ENCODE measurements at regions not wholly inside any gene's neighbourhood (a gene's known extent, or its start where the extent isn't known, plus 50 kb on each side); places are given as distances from the start of the nearest gene placed in this dataset.

DNA sequence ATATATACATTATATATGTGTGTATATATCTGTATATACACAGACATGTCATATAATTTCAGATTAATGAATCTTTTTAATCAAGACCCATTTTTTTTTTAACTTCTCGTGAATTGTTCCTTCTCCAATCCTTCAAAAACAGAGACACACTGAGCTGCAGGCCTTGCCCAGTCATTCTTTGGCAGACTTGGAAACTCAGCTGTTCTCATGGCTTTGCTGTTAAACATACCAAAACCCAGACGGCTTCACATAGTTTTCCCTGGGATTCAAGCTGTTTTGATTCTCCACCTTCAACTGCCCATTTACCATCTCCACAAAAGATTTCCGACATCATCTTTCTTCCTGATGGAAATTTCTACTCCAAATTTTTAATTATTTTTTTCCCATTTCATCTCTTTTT is 148.7 kb downstream of the KCNJ2 start:
- Histone ChIP-seq H2AFZ (ENCODE audit: low read length) (no peak overlapping the region), H3K9ac (ENCODE audit: low read depth, low read length, poor library complexity, severe bottlenecking) (no peak overlapping the region), H3K36me3 (ENCODE audit: insufficient read depth, low read length) (no peaks in the 10 kb centered on the region), H3K4me2 (ENCODE audit: low read depth, low read length, poor library complexity, severe bottlenecking) (no peak overlapping the region), H3K27me3 (ENCODE audit: insufficient read depth, low read length, poor library complexity, severe bottlenecking) (no peaks in the 10 kb centered on the region), H3K4me1 (ENCODE audit: insufficient read depth, low read length, poor library complexity, severe bottlenecking) (no peaks in the 10 kb centered on the region), H3K9me3 (ENCODE audit: insufficient read depth, low read depth, low read length) (no peaks in the 10 kb centered on the region), H4K20me1 (ENCODE audit: insufficient read depth, low read length, poor library complexity, severe bottlenecking) (no peaks in the 10 kb centered on the region), H3K79me2 (ENCODE audit: insufficient read depth, low read length) (no peaks in the 10 kb centered on the region), H3K9me2 (replicated peaks; ENCODE audit: low read depth, low read length) (no peaks in the 10 kb centered on the region), H3K4me3 (ENCODE audit: low read length, poor library complexity, severe bottlenecking) (no peak overlapping the region), H3F3A (ENCODE audit: low read depth) (no peaks in the 10 kb centered on the region)
- TF ChIP-seq CTCF (conservative IDR thresholded peaks at IDR 0.05; ENCODE audit: low read length) (no peak), EZH2phosphoT487 (IDR thresholded peaks at IDR 0.05; ENCODE audit: borderline replicate concordance) (no peak)

DNA sequence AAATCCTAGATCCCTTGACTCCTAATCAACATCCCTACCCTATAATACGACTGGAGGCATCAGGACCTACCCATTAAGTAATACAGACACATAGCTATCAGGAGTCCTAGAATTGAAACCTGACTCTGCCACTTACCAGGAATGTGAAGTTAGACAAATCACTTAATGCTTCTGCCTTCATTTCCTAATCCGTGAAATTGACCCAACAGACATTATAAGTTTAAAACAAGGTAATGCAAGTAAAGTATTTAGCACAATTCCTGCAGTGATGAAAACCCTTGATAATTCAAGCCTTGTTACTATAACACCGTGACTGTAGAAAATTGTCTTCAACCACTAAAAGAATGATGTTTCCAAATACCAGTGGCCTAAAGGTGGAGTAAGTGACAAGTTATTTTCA is 150.2 kb downstream of the KCNJ2 start:
- Histone ChIP-seq H3K9me3 (ENCODE audit: insufficient read depth, low read depth, low read length) (no peaks in the 10 kb centered on the region), H3K9me2 (replicated peaks; ENCODE audit: low read depth, low read length) (no peaks in the 10 kb centered on the region), H3K9ac (ENCODE audit: low read depth, low read length, poor library complexity, severe bottlenecking) (no peak overlapping the region), H3K4me3 (ENCODE audit: low read length, poor library complexity, severe bottlenecking) (no peak overlapping the region), H3F3A (ENCODE audit: low read depth) (no peaks in the 10 kb centered on the region), H2AFZ (ENCODE audit: low read length) (no peak overlapping the region), H3K79me2 (ENCODE audit: insufficient read depth, low read length) (no peaks in the 10 kb centered on the region), H3K4me1 (ENCODE audit: insufficient read depth, low read length, poor library complexity, severe bottlenecking) (no peaks in the 10 kb centered on the region), H4K20me1 (ENCODE audit: insufficient read depth, low read length, poor library complexity, severe bottlenecking) (no peaks in the 10 kb centered on the region), H3K27me3 (ENCODE audit: insufficient read depth, low read length, poor library complexity, severe bottlenecking) (no peaks in the 10 kb centered on the region), H3K4me2 (ENCODE audit: low read depth, low read length, poor library complexity, severe bottlenecking) (no peak overlapping the region), H3K36me3 (ENCODE audit: insufficient read depth, low read length) (no peaks in the 10 kb centered on the region)
- TF ChIP-seq CTCF (conservative IDR thresholded peaks at IDR 0.05; ENCODE audit: low read length): no peak
- TF ChIP-seq EZH2phosphoT487 (IDR thresholded peaks at IDR 0.05; ENCODE audit: borderline replicate concordance): no peak

- H3K4me1 ChIP-seq (ENCODE audit: insufficient read depth, low read length, poor library complexity, severe bottlenecking): no peaks in the 10 kb centered on the region
- H2AFZ ChIP-seq (ENCODE audit: low read length): no peak overlapping the region
- no peak overlapping the region for H3K4me3 ChIP-seq (ENCODE audit: low read length, poor library complexity, severe bottlenecking)
- no peaks in the 10 kb centered on the region for H3K36me3 ChIP-seq (ENCODE audit: insufficient read depth, low read length)
- no peak overlapping the region for H3K9ac ChIP-seq (ENCODE audit: low read depth, low read length, poor library complexity, severe bottlenecking)
- TF ChIP-seq CTCF (conservative IDR thresholded peaks at IDR 0.05; ENCODE audit: low read length) (no peak), EZH2phosphoT487 (IDR thresholded peaks at IDR 0.05; ENCODE audit: borderline replicate concordance) (no peak)
- no peaks in the 10 kb centered on the region for H3K79me2 ChIP-seq (ENCODE audit: insufficient read depth, low read length)
- no peak overlapping the region for H3K4me2 ChIP-seq (ENCODE audit: low read depth, low read length, poor library complexity, severe bottlenecking)
- no peaks in the 10 kb centered on the region for H3F3A ChIP-seq (ENCODE audit: low read depth)
- H3K27me3 ChIP-seq (ENCODE audit: insufficient read depth, low read length, poor library complexity, severe bottlenecking): no peaks in the 10 kb centered on the region
- no peaks in the 10 kb centered on the region for H4K20me1 ChIP-seq (ENCODE audit: insufficient read depth, low read length, poor library complexity, severe bottlenecking)
- no peaks in the 10 kb centered on the region for H3K9me3 ChIP-seq (ENCODE audit: insufficient read depth, low read depth, low read length)
- H3K9me2 ChIP-seq (replicated peaks; ENCODE audit: low read depth, low read length): no peaks in the 10 kb centered on the region
Observed at GRCh38 chr17:70320673-70321345, 151.5 kb downstream of the KCNJ2 start.

Data from Loucy (cell line).